Caki2 (cell line): ENCODE measurements at regions not wholly inside any gene's neighbourhood (a gene's known extent, or its start where the extent isn't known, plus 50 kb on each side); places are given as distances from the start of the nearest gene placed in this dataset.

Source experiments
- DNase-seq: peaks from one replicate; pipeline ENCODE4 v3.0.0-alpha.2; 2015; ENCODE audit warnings: low read depth
- in situ Hi-C: cut with HindIII; loops from 2 replicates; pipeline ENCODE4 v1.10.0; 2016; ENCODE audit warnings: low sequenced_read_pairs, low pct_unique_long_range_greater_than_20kb, mixed read lengths

DNA sequence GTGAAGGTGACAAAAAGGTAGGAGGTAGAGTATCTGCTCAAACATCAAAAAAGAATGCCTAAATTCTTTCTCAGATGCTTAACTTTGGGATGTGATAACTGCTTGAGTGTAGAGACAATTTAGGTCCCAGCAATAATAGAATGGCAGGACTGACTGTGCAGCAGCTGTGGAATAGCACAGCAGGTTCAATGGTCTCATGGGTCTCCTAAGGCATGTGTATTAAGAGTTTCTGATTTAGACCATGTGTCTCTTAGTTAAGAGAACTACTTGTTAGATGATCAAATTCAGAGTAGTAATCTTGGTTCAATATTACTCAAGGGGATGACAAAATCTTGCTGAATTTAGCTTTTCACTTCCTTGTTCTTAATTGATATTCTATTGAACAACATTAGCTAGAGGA, 72.0 kb downstream of the ALX1 start:
- no peak for DNase-seq
- in situ Hi-C loops: no loop called here

DNA sequence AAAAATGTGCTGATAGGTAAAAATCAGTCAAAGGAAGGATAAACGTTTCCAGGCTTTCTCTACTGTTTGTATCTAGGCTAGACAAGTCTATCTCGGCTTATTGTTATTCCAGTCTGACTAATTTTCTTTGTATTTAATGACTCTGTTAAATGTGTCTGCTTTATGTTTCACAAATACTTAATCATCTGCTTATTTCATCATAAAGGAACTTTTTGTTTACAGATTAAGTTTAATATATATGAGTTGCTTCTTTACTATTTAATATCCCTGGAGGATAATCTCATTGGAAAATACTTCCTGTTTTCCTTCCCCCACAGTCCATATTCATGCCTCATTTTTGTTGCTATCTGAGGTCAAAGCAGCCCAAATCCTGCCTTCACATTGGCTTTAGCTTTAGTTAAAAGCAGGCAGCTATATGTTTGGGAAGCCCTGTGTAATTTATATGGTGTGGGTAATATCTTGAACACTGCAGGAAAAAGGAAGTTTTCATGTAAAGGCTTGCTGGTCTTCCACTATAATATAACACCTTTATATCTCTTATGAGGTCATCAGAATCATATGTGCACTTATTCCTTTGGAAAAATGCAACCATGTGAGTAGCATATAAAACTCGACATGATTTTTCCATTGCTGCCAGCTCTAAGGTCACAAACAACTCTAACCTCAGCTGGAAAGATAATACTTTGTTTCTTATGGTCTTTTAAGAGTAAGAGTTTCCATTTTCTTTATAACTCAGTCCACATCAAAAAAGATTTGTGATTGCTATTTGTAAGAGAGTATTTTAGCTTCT, 76.8 kb downstream of the ALX1 start:
- in situ Hi-C loops: no loop called here
- DNase-seq: no peak

DNA sequence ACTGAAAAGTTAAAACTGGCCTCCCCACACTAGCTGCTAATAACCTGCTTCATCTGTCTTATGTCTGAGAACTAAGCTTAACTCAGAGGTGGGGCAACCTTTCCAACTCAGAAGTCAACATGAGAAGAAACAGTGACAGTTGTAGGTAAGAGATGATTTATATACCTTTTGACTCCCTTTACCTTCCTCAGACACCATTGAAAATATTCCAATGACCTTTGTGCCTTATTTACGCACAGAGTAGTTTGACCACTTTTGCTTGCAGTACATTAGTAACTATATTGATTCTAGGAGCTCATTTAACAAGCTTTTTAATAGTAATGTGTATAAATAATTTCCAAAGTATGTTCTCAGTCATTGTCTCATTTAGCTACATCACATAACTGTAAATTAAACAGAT, 77.6 kb downstream of the ALX1 start:
- no peak for DNase-seq
- in situ Hi-C loops: no loop called here

DNA sequence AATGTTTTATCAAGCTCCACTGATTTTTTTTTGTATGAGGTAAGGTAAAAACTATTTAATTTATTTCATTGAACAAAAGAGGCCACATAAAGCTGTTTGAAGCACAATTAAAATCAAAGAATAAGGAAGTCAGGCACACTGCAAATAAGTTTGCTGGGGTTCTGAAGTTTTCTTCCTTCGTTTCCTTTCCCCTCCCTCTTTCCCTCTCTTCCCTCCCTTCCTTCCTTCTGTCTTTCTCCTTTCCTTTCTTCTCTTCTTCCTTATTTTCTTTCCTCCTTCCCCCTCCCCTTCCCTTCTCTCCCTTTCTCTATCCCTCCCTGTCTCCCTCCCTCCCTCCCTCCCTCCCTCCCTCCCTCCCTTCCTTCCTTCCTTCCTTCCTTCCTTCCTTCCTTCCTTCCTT, 78.7 kb downstream of the ALX1 start:
- DNase-seq: no peak
- in situ Hi-C loops: no loop called here

DNA sequence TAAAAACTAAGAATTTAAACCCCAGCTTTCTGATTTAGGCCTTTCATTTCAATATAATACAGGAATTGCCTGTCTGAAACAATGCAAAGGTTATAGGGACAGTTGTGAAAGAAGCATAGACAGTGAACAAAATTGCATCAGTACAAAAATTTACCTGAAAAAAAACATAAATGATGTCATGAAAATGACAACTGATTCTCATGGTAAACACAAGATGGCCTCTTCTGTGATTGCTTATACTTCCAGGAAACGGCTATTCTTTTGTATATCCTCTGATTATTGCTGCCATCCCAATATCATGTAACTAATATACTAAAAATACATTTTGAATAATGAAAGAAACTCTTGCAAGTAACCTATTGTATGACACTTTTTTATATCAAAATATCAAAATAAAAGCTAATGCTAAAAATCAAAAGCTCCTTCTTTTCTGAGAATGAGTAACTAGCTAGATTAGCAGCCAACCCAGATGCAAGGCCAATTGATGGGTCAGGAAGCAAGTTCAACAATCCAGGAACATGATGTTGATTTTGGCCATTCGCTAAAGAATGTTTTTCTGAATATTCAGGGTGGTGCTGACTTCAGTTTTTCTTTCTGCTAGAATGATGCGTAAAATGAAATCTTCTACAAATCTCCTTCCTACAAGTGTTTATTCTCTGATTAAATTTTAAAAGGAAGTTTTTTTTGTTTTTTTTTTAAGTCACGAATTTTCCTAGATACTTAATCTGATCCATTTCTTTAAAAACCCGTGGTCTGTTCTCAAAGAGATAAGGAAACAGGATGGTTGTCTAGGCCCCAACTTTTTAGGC, 83.6 kb downstream of the ALX1 start:
- peak; percentile 94 for DNase-seq
- in situ Hi-C loops: no loop called here

DNA sequence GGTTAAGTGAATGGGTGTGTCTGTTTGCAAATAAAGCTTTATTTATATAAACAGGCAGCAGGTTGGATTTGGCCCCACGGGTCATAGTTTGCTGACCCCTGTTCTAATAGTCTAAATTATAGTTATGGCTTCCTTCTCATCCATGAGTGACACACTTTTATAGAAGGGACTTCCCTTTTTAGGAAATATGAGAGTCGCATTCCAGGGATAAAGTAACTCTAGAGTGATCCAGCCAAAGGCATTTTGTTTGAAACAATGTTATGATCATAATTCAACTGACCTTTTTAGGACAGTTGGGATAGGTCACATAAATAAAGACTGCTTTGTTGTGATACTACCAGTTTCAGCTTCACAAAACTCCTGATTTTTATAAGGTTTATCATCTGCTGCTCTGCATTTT, 87.9 kb downstream of the ALX1 start:
- DNase-seq: peak; percentile 65
- in situ Hi-C loops: no loop called here

DNA sequence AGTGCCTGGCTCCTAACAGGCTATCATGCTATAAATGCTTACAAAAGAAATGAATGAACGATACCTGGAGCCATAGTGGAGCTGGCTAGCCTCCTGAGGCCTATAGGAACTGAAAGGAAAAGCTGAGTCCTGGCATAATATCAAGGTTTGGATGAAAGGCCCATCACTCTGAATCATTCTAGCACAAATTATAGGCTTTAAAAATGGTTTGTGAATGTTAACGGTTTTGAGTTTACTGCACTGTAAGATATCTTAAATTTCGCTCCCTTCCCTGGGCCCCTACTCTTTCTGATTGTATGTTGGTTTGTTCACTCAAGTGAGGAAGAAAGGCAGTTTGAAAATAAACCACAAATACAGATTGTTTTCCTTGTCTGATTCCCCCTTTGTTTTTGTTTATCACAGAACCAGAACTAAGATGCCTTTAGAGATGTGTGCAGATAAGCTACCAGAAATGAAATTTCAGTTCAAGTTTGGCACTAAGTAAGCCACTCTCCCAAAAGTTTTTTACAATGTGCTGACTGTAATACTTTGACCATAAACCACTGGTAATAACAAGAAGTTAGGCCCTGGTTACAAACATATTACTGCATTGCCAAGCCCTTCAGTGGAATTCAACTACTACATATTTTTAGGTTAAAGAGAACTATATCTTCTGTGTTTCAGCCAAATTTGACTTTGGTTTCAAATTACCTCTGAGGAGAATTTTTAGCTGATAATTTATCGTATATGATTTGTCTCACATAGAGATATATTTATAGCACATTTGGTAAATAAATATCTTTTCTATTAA, 89.5 kb downstream of the ALX1 start:
- peak; percentile 64 for DNase-seq
- in situ Hi-C loops: no loop called here

DNA sequence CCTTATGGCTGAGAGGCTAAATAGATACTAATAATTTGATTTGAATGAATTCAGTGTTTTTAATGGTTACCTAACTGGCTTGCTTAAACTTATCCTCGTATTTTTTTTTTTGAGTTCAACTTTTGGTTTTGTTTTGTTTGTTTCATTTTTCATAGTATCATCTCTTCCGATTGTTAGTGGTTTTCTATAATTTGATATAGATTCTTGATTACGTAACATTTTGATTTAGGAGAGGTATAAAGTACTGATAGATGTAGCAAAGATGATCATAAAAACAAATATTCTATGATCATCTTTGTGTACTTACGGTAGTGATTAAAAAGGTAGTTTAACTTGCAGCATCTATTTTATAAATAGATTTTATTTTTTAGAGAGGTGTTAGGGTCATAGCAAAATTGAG, 93.0 kb downstream of the ALX1 start:
- no peak for DNase-seq
- in situ Hi-C loops: no loop called here

DNA sequence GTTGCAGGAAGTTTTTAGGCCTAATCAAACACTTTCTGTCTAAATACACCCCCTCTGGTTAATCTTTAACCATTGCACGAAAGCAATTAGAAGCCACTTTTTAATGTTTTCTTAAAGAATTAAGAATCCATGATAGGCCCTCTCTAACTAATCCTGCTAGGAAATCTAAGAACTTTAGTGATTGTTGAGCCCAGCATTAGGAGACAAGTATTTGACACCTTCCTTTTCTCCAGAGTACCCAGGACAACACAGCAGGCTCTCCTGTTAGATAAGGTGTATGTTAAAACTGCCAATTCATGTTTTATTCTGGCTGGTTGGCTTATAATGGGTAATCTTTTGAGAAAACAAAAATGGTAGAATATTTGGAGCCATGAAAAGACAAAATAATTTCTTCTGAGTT, 95.0 kb downstream of the ALX1 start:
- in situ Hi-C loops: no loop called here
- DNase-seq: no peak

DNA sequence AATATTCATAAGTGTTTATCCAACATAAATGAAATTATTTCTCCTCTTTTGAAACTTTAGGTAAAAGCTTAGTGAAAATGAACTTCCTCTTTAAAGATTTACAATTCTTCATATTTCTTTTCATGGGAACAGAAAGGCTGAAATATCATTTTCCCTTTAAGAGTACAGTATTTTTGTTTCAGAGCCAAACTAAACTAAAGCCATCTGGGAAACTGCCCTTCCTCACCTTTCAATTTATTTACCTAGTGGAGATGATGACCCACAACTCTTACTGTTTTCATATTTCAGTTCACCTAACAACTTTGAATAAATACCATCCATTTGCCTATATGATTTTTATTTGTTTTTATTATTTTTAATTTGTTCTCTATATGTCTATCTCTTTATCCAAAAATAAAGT, 105.4 kb downstream of the ALX1 start:
- in situ Hi-C loops: no loop called here

DNA sequence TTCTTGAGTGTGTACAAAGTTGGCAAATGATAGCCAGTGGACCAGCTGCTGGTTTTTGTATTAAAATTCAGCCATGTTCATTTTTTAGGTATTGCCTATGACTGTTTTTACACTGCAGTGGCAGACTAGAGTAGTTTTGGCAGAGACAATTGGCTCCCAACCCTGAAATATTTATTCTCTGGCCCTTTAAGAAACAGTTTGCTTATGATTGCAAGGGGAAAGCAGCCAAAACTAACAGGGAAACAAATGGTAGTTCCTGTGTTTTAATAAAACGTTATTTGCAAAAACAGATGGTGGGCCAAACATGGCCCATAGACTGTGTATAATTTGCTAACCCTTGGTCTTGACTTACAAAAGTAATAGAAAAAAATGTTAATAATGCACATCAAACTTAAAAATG, 110.2 kb downstream of the ALX1 start:
- in situ Hi-C loops: no loop called here
- no peak for DNase-seq

More for the DNA sequence above, 105.4 kb downstream of the ALX1 start:
- no peak for DNase-seq

DNA sequence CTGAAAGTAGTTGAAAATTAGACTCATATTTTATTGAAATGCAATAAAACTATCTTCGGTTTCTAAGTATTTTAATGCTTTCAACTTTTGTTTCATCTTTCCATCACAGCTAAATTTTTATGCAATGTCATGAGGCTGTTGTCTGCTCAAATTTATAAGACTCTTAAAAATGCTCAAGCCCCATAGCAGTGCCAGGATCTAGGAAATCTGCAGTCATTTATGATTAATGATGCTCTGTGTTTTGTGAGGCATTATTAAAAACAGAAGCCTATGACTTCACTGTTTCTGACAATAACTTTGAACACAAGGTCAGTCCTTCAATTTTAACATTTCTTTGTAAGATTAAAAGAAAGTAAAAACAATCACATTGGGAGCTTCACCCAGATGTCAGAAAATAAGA, 112.5 kb downstream of the ALX1 start:
- no peak for DNase-seq

DNA sequence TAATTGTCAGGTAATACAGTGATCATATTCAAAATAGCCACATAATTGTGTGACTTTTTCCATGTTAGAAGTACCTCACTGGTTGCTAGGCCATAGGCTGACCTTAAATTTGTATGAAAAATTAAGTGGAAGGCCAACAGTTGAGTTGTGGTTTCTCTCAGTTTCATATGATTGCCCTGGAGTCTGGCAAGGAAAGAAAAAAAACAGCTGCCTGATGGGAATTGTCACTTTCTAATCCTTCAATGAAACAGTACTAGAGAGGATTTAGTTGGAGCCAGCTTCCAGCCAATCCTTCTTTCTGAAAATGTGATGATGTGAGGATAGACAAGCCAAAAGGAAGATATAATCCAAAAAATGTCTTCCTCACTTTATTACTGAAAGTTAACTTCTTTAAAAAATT, 113.6 kb downstream of the ALX1 start:
- in situ Hi-C loops: no loop called here
- no peak for DNase-seq

More for the DNA sequence above, 112.5 kb downstream of the ALX1 start:
- in situ Hi-C loops: no loop called here

DNA sequence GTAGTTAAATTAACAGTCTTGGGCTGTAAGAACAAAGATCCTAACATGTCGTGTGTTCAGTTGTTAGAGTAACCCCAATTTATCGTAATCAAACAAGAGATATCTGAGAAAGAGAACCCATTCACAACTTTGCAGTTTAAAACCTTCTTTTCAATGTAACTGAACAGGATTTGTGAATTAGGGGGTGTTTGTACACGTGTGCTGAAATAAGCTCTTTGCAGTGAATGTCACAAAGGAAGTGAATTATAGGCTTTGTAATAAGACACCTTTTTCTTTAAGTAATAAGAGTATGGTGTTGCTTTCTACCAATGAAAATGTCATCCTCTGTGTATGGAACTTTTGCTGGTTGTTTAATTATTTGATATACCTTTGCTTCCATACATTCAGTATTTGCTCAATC, 114.0 kb downstream of the ALX1 start:
- no peak for DNase-seq
- in situ Hi-C loops: no loop called here

DNA sequence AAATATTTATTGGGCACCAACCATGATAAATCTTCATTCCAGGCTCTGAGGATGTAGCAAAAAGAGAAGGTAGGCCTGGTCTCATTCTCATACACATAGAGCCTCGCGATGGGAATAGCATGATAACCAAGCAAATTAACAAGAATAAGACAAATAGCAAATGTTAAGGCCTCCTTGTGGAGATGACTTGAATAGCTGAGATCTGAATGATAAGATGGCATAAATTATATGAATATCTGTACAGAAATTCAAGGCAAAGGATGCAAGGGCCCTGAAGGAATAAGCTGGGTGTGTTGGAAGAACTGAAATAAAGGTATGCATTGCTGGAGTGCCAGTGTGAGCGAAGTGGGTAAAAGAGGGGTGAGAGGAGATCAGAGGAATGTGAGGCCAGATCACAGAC, 114.8 kb downstream of the ALX1 start:
- in situ Hi-C loops: no loop called here

DNA sequence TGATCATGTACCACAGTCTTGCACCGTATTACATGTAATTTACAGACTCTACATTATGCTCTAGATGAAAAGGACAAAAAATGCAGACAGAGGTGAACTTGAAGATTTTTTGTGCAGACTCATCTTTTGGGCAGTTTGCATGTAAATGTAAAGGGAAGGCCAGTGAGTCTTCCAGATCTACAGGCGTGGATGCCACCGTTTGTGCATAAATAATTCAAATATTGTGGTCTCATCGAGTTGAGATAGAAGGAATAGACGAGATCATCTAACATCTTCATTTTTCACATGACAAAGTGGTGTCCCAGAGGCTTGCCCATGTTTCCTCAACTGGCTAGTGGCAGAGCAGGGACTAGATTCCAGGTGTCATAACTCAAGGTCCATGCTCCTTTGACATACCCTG, 125.2 kb downstream of the ALX1 start:
- DNase-seq: no peak
- in situ Hi-C loops: no loop called here

More for the DNA sequence above, 114.8 kb downstream of the ALX1 start:
- DNase-seq: no peak

DNA sequence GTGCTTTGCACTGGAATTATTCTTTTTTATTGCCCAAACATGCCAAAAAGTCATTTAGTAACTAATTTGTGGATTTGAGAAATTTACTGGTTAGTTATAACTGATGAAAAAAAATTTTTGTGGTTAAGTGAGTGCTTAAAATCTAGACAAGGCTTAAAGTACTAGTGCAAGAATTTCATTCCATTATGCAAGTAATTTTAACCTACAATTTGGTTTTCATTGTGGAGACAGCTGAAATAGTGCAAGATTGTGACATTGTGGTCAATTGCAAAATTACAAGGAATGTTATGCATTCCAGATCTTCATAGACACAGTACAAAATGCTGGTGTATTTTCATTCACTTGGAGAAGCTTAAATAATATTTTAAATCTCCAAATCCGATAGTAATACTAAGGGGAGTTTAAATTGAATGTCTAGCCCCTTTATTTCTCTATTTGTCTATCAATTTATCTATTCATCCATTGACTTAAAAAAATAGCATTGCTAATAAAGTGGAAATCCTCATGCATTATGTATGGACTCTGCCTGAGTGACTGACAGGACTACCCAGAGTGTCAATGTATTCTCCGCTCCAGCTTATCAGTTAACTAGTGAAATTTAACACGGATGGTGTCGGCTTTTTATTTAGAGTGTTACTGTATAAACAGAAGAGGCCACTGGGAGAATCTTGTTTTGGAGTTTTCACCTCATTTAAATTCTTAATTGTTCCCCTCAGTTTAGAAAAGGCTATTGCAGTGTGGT, 125.9 kb downstream of the ALX1 start:
- in situ Hi-C loops: no loop called here

DNA sequence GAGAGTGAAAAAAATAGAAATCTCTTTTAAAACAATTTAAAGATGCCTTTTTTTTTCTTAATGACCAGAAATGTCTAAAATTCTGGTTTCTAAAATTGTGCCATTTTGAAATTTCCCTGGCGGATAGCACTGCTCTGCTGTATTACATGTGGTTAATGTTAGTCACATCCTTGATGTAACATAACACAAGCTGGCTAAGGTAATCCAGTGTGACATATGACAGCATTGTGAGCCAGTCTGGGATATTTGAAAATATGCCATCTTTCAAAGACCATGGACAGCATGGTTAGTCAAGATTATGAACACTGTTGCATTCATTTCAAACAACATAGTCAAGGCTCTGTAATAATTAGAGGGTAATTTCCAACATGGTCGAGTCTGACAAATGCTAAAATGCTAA, 133.2 kb downstream of the ALX1 start:
- in situ Hi-C loops: no loop called here
- no peak for DNase-seq

More for the DNA sequence above, 125.9 kb downstream of the ALX1 start:
- DNase-seq: no peak
